Upper lobe of left lung (tissue), 6 donors: ENCODE measurements at regions not wholly inside any gene's neighbourhood (a gene's known extent, or its start where the extent isn't known, plus 50 kb on each side); places are given as distances from the start of the nearest gene placed in this dataset.

ENCODE experiments used
- ATAC-seq, 2 donors: fragments of 200-7000 bp; cut with Tn5 transposase; one replicate each; pipeline ENCODE4 v1.9.1; 2022; ENCODE audit warnings: mild to moderate bottlenecking in 2 of 2, moderate library complexity in 2 of 2; ENCODE audit not compliant: low FRiP score in 2 of 2
- DNase-seq, 2 donors: peaks; one replicate each; pipeline ENCODE4 v3.0.0-alpha.2; 2019 to 2020
- H3K27ac ChIP-seq, 4 donors: fragments of 200-600 bp; sonication (generic); one replicate each; pipeline ENCODE4 v1.5.1; 2016 to 2019
- H3K27me3 ChIP-seq, 4 donors: fragments of 200-600 bp; sonication (generic); one replicate each; pipeline ENCODE4 v1.5.1; 2017 to 2019
- H3K36me3 ChIP-seq, 4 donors: fragments of 200-600 bp; sonication (generic); one replicate each; pipeline ENCODE4 v1.5.1; 2016 to 2019
- H3K4me1 ChIP-seq, 4 donors: fragments of 200-600 bp; sonication (generic); one replicate each; pipeline ENCODE4 v1.5.1; 2018 to 2019
- H3K4me3 ChIP-seq, 4 donors: fragments of 200-600 bp; sonication (generic); one replicate each; pipeline ENCODE4 v1.5.1; 2017 to 2019; ENCODE audit warnings: mild to moderate bottlenecking in 2 of 4, moderate library complexity in 1 of 4
- H3K9me3 ChIP-seq, 4 donors: fragments of 200-600 bp; sonication (generic); one replicate each; pipeline ENCODE4 v1.5.1; 2018 to 2019
- EP300 ChIP-seq, 4 donors: sonication (generic); formaldehyde crosslinking; IDR thresholded peaks; one replicate each; pipeline ENCODE4 v1.5.1; 2017; ENCODE audit warnings: antibody characterized with exemption in 4 of 4, control low read depth in 2 of 4
- POLR2A ChIP-seq, 4 donors: fragments of 450-650 bp; IDR thresholded peaks; one replicate each; pipeline ENCODE4 v1.5.1; 2016 to 2017; ENCODE audit warnings: antibody characterized with exemption in 4 of 4, mild to moderate bottlenecking in 2 of 4
- POLR2AphosphoS5 ChIP-seq, 2 donors: sonication (generic); formaldehyde crosslinking; IDR thresholded peaks; one replicate each; pipeline ENCODE4 v1.5.1; 2017; ENCODE audit warnings: antibody characterized with exemption in 2 of 2
- WGBS, 2 donors: methylation state at CpG; one replicate each; pipeline ENCODE4 v1.1.5; 2017 to 2018; 5-methylcytosine and 5-hydroxymethylcytosine counted together
- TF ChIP-seq, protein P1 (sequence below), 6 experiments: fragments of 450-650 bp in 4 of 6; fragments of 200-600 bp in 2 of 6; sonication (generic) in 2 of 6; IDR thresholded peaks; one replicate each; pipeline ENCODE4 v1.5.1; 2016 to 2019; ENCODE audit warnings: antibody characterized with exemption in 6 of 6
- donor health status: DM: no; HTN: no; CAD: no; lungs with moderate emphysema.
- donor health status: DM: no; HTN: yes; CAD: no; lungs with severe emphysema.

DNA sequence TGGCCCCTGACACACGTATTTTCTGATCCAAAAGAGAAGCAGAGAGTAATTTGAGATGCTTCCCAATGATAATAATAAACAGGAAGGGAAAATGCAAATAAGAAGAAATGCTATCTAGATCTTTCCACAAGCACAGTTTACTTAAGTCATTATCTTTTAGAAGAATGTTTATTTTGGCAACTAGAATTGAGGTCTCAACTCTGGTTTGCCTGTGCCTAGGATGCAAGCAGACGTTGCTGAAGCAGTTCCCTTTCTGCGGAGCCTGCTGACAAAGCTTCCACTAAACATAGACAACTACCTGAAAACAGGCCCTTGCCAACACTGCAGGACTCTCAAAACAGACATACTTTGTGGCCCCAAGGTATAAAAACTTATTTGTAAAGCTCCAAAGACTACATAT, 315.8 kb upstream of the POM121L12 start:
- TF ChIP-seq POLR2AphosphoS5 (IDR thresholded peaks at IDR 0.05) (no peak), EP300 (IDR thresholded peaks at IDR 0.05) (no peak), POLR2A (IDR thresholded peaks at IDR 0.05) (no peak)
- TF ChIP-seq, protein P1, sequence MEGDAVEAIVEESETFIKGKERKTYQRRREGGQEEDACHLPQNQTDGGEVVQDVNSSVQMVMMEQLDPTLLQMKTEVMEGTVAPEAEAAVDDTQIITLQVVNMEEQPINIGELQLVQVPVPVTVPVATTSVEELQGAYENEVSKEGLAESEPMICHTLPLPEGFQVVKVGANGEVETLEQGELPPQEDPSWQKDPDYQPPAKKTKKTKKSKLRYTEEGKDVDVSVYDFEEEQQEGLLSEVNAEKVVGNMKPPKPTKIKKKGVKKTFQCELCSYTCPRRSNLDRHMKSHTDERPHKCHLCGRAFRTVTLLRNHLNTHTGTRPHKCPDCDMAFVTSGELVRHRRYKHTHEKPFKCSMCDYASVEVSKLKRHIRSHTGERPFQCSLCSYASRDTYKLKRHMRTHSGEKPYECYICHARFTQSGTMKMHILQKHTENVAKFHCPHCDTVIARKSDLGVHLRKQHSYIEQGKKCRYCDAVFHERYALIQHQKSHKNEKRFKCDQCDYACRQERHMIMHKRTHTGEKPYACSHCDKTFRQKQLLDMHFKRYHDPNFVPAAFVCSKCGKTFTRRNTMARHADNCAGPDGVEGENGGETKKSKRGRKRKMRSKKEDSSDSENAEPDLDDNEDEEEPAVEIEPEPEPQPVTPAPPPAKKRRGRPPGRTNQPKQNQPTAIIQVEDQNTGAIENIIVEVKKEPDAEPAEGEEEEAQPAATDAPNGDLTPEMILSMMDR (IDR thresholded peaks at IDR 0.05) = no peak

DNA sequence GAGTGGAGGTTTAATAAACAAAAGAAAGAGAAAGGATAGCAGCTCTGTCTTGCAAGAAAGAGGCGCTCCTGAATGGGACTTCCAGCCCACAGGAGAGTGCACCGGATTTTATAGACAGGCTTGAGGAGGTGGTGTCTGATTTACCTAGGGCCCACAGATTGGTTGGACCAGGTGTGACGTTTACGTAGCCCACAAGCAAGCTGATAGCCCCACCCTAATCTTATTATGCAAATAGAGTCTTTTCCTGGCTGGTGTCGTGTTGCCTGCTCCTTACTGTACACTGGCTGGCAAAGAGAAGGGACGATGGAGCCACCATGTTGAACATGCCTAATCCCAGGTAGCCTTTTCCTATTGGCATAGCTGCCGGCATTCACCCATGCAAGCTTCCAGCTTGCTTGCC, 319.7 kb upstream of the POM121L12 start:
- ATAC-seq = no peak
- Histone ChIP-seq H3K9me3 (no peaks in the 10 kb centered on the region), H3K27ac (no peak overlapping the region), H3K27me3 (no peaks in the 10 kb centered on the region), H3K4me3 (no peak overlapping the region), H3K4me1 (peaks cover 0 to 4% (median 1%) of the 10 kb centered on the region in 4 donors), H3K36me3 (no peaks in the 10 kb centered on the region)
- no peak for DNase-seq
- 89 to 91% methylated on average over 7 of the region's 7 CpGs for WGBS, 2 donors
- TF ChIP-seq EP300 (IDR thresholded peaks at IDR 0.05) = no peak
- TF ChIP-seq POLR2A (IDR thresholded peaks at IDR 0.05) = no peak
- no peak for TF ChIP-seq POLR2AphosphoS5 (IDR thresholded peaks at IDR 0.05)
- TF ChIP-seq, protein P1 (IDR thresholded peaks at IDR 0.05) = no peak

More for the DNA sequence above, 315.8 kb upstream of the POM121L12 start:
- Histone ChIP-seq H3K4me1 (peaks cover 0 to 4% (median 1%) of the 10 kb centered on the region in 4 donors), H3K9me3 (no peaks in the 10 kb centered on the region), H3K27ac (no peak overlapping the region), H3K27me3 (no peaks in the 10 kb centered on the region), H3K36me3 (no peaks in the 10 kb centered on the region), H3K4me3 (no peak overlapping the region)
- ATAC-seq (no peak), DNase-seq (no peak)
- WGBS, 2 donors = 19 to 23% methylated on average over 3 of the region's 3 CpGs

DNA sequence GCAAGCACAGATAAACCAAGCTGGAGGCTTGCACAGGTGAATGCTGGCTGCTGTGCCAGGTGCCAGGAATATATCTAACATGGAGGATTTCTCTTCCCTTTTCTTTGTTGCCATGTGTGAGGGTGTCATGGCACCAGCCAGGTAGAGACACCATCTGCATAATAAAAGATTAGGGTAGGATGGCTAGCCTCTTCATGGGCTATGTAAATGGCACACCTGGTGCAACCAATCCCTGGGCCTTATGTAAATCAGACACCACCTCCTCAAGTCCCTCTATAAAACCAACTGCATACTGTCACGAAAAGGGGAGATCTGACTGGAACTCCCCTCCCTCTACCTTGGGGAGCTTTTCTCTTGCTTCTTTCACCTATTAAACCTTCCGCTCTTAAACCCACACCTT, 322.5 kb upstream of the POM121L12 start:
- DNase-seq = no peak
- ATAC-seq = no peak
- Histone ChIP-seq H3K27ac (no peak overlapping the region), H3K27me3 (no peaks in the 10 kb centered on the region), H3K4me1 (no peaks in the 10 kb centered on the region), H3K36me3 (no peaks in the 10 kb centered on the region), H3K9me3 (no peaks in the 10 kb centered on the region), H3K4me3 (no peak overlapping the region)
- TF ChIP-seq EP300 (IDR thresholded peaks at IDR 0.05) (no peak), POLR2AphosphoS5 (IDR thresholded peaks at IDR 0.05) (no peak), POLR2A (IDR thresholded peaks at IDR 0.05) (no peak)
- TF ChIP-seq, protein P1 (IDR thresholded peaks at IDR 0.05) = no peak
- 40 to 67% methylated on average over 2 of the region's 2 CpGs for WGBS, 2 donors

DNA sequence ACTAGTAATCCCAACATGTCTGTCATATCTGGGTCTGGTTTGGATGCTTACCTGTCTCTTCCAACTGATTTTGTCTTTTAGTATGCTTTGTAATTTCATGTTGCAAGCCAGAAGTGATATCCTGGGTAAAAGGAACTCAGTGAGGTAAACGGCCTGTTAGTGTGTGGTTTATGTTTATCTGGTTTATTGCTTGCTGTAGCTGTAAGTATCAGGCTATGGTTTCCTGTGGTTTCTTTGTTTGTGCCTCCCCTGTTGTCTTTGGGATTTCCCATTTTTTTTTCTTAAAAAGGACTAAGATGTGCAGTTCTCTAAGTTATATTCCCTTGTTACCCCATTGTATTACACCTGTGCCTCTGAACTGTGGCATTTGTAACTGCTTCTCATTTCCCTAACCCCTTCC, 323.5 kb upstream of the POM121L12 start:
- no peak overlapping the region for H3K27ac ChIP-seq
- no peaks in the 10 kb centered on the region for H3K27me3 ChIP-seq
- WGBS, 2 donors = 23 to 54% methylated on average over 1 of the region's 1 CpG
- TF ChIP-seq POLR2A (IDR thresholded peaks at IDR 0.05) (no peak), EP300 (IDR thresholded peaks at IDR 0.05) (no peak), POLR2AphosphoS5 (IDR thresholded peaks at IDR 0.05) (no peak)
- TF ChIP-seq, protein P1 (IDR thresholded peaks at IDR 0.05) = no peak
- H3K36me3 ChIP-seq = no peaks in the 10 kb centered on the region
- no peaks in the 10 kb centered on the region for H3K9me3 ChIP-seq
- no peak for DNase-seq
- no peaks in the 10 kb centered on the region for H3K4me1 ChIP-seq
- H3K4me3 ChIP-seq = no peak overlapping the region
- ATAC-seq = no peak

DNA sequence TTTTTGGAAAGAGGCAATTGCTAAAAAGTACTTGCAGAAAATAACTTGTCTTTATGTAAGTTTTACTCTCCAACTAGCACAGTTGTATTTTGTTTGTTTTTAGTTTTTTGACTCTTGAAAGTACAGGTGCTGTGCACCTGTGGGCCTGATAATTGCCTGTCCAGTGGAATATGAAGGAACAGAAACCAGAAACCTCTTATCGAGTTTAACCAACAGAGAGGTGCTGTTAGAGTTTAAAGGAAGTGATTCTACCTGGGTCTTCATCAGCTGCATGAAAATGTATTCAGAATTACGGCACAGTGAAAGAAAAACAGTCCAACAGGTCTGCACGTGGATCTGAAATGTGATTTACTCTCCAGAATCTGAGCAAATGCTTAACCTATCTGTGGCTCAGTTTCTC, 326.6 kb upstream of the POM121L12 start:
- no peak for ATAC-seq
- Histone ChIP-seq H3K4me3 (no peak overlapping the region), H3K27me3 (no peaks in the 10 kb centered on the region), H3K36me3 (no peaks in the 10 kb centered on the region), H3K27ac (no peak overlapping the region), H3K9me3 (no peaks in the 10 kb centered on the region), H3K4me1 (no peaks in the 10 kb centered on the region)
- 68 to 75% methylated on average over 3 of the region's 3 CpGs for whole genome bisulfite sequencing, 2 donors
- DNase-seq = no peak
- TF ChIP-seq POLR2AphosphoS5 (IDR thresholded peaks at IDR 0.05) (no peak), EP300 (IDR thresholded peaks at IDR 0.05) (no peak), POLR2A (IDR thresholded peaks at IDR 0.05) (no peak)
- TF ChIP-seq, protein P1 (IDR thresholded peaks at IDR 0.05) = no peak
